Keratinocyte (primary cell): ENCODE measurements at regions not wholly inside any gene's neighbourhood (a gene's known extent, or its start where the extent isn't known, plus 50 kb on each side); places are given as distances from the start of the nearest gene placed in this dataset.

ENCODE experiments used
- DNase-seq: peaks from one replicate; pipeline ENCODE4 v3.0.0-alpha.2; 2011; ENCODE audit warnings: low read depth, missing footprints, low spot score
- FAIRE-seq: peaks from 2 replicates; lab custom pipeline; 2011; peaks lifted over from hg19 to GRCh38; lab: Jason Lieb, UNC
- H2AFZ ChIP-seq: 2 replicates; pipeline ENCODE4 v1.6.0; 2012; ENCODE audit warnings: low read length, control low read depth, inconsistent platforms; ENCODE audit not compliant: control insufficient read depth
- H3K27ac ChIP-seq: 2 replicates; pipeline ENCODE4 v1.5.1; 2011; ENCODE audit warnings: low read length; ENCODE audit not compliant: control insufficient read depth, insufficient read depth
- H3K27me3 ChIP-seq: 3 replicates; pipeline ENCODE4 v1.6.0; 2011; ENCODE audit warnings: low read length; ENCODE audit not compliant: control insufficient read depth, insufficient read depth; ENCODE audit errors: extremely low read depth
- H3K36me3 ChIP-seq, 2 experiments: 2 replicates in 1 of 2; 3 replicates in 1 of 2; pipeline ENCODE4 v1.5.1; 2011; ENCODE audit warnings: low read length in 2 of 2, mild to moderate bottlenecking in 1 of 2; ENCODE audit not compliant: control insufficient read depth in 2 of 2, insufficient read depth in 2 of 2; ENCODE audit errors: extremely low read depth in 1 of 2
- H3K4me1 ChIP-seq: 3 replicates; pipeline ENCODE4 v1.5.1; 2011; ENCODE audit warnings: low read length; ENCODE audit not compliant: control insufficient read depth, insufficient read depth; ENCODE audit errors: extremely low read depth
- H3K4me2 ChIP-seq: 3 replicates; pipeline ENCODE4 v1.6.0; 2011; ENCODE audit warnings: low read depth, low read length; ENCODE audit not compliant: control insufficient read depth, insufficient read depth; ENCODE audit errors: extremely low read depth
- H3K4me3 ChIP-seq, 3 experiments: fragments of 200-600 bp in 1 of 3; sonication (generic) in 1 of 3; 2 replicates in 2 of 3; 3 replicates in 1 of 3; pipeline ENCODE4 v1.5.1; 2011 to 2016; ENCODE audit warnings: low read length in 3 of 3, mild to moderate bottlenecking in 3 of 3, control low read depth in 2 of 3, inconsistent platforms in 1 of 3, low read depth in 1 of 3, mixed read lengths in 1 of 3, mixed run types in 1 of 3, moderate library complexity in 1 of 3; ENCODE audit not compliant: control insufficient read depth in 2 of 3, insufficient read depth in 2 of 3; ENCODE audit errors: extremely low read depth in 1 of 3
- H3K79me2 ChIP-seq: 2 replicates; pipeline ENCODE4 v1.6.0; 2012; ENCODE audit warnings: low read length; ENCODE audit not compliant: control insufficient read depth, insufficient read depth
- H3K9ac ChIP-seq: 3 replicates; pipeline ENCODE4 v1.6.0; 2011; ENCODE audit warnings: low read length; ENCODE audit not compliant: control insufficient read depth, insufficient read depth; ENCODE audit errors: extremely low read depth
- H3K9me1 ChIP-seq: 3 replicates; pipeline ENCODE4 v1.6.0; 2011; ENCODE audit warnings: low read length; ENCODE audit not compliant: control insufficient read depth, insufficient read depth; ENCODE audit errors: extremely low read depth
- H3K9me3 ChIP-seq: 2 replicates; pipeline ENCODE4 v1.5.1; 2012; ENCODE audit warnings: low read depth, low read length; ENCODE audit not compliant: control insufficient read depth
- H4K20me1 ChIP-seq: 3 replicates; pipeline ENCODE4 v1.6.0; 2011; ENCODE audit warnings: low read length; ENCODE audit not compliant: control insufficient read depth, insufficient read depth; ENCODE audit errors: extremely low read depth
- EZH2 ChIP-seq: IDR thresholded peaks from one replicate; pipeline ENCODE4 v1.6.1; 2012; ENCODE audit warnings: inconsistent platforms, mild to moderate bottlenecking, low read length, moderate library complexity
- dilution Hi-C: fragments of 300-500 bp; cut with MboI; formaldehyde crosslinking; loops from one replicate; pipeline ENCODE4 v1.7.0; 2020; ENCODE audit warnings: low sequenced_read_pairs; ENCODE audit not compliant: extremely low pct_ligation_motif_present
- TF ChIP-seq, protein P1 (sequence below), 3 experiments: IDR thresholded peaks in 1 of 3; conservative IDR thresholded peaks in 1 of 3; optimal IDR thresholded peaks in 1 of 3; 2 replicates in 2 of 3; 3 replicates in 1 of 3; pipeline versions ENCODE3 to v1.5.1; 2011; ENCODE audit warnings: low read length in 3 of 3, mild to moderate bottlenecking in 3 of 3, moderate library complexity in 2 of 3, control low read depth in 1 of 3, inconsistent platforms in 1 of 3; ENCODE audit not compliant: insufficient read depth in 2 of 3; ENCODE audit errors: extremely low read depth in 1 of 3

DNA sequence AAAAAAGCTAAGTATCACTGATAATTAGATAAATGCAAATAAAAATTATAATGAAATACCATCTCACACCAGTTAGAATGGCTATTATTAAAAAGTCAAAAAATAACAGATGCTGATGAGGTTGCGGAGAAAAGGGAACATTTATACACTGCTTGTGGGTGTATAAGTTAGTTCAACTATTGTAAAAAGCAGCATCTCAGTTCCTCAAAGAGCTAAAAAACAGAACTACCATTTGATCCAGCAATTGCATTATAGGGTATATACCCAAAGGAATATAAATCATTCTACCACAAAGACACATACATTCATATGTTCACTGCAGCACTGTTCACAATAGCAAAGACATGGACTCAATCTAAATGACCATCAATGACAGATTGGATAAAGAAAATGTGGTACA is 120.3 kb upstream of the ZBED5 start:
- H3K9me1 ChIP-seq, result no peaks in the 10 kb centered on the region
- no peak overlapping the region for H3K27ac ChIP-seq
- no peaks in the 10 kb centered on the region for H4K20me1 ChIP-seq
- no peaks in the 10 kb centered on the region for H3K27me3 ChIP-seq
- no peak for DNase-seq
- H3K9me3 ChIP-seq, result no peaks in the 10 kb centered on the region
- no peak for FAIRE-seq
- H3K36me3 ChIP-seq, result no peaks in the 10 kb centered on the region
- H3K4me3 ChIP-seq, result no peak overlapping the region
- TF ChIP-seq, protein P1, sequence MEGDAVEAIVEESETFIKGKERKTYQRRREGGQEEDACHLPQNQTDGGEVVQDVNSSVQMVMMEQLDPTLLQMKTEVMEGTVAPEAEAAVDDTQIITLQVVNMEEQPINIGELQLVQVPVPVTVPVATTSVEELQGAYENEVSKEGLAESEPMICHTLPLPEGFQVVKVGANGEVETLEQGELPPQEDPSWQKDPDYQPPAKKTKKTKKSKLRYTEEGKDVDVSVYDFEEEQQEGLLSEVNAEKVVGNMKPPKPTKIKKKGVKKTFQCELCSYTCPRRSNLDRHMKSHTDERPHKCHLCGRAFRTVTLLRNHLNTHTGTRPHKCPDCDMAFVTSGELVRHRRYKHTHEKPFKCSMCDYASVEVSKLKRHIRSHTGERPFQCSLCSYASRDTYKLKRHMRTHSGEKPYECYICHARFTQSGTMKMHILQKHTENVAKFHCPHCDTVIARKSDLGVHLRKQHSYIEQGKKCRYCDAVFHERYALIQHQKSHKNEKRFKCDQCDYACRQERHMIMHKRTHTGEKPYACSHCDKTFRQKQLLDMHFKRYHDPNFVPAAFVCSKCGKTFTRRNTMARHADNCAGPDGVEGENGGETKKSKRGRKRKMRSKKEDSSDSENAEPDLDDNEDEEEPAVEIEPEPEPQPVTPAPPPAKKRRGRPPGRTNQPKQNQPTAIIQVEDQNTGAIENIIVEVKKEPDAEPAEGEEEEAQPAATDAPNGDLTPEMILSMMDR (optimal IDR thresholded peaks at IDR 0.05 in 1 of 3, IDR thresholded peaks at IDR 0.05 in 1 of 3, conservative IDR thresholded peaks at IDR 0.05 in 1 of 3; ENCODE audit: extremely low read depth in 1 of 3, insufficient read depth in 2 of 3, low read length in 3 of 3), result no peak
- no peak for TF ChIP-seq EZH2
- H3K4me2 ChIP-seq, result no peak overlapping the region
- H2AFZ ChIP-seq, result no peak overlapping the region
- no peak overlapping the region for H3K9ac ChIP-seq
- H3K79me2 ChIP-seq, result no peaks in the 10 kb centered on the region
- peaks cover 7% of the 10 kb centered on the region for H3K4me1 ChIP-seq
- dilution Hi-C loops, result no loop called here

DNA sequence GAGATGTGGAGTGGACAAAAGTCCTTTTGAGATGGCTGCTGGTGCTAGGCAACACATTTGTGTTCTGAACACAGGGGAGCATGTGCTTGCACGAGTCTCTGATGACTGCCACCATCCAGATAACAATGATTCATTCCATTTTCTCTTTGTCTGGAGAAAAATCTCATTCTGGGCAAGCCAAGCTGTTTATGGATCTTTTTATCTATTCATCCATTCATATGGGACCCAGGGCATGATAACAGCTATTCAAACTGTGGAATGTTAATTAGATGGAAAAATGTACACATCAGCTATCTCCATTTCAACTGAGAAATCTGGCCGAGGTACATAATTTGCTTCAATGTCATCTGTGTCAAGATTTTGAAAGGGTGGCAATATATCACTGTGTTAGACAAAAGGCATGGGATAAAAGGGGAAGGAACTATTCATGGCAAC is 117.5 kb upstream of the ZBED5 start:
- Histone ChIP-seq H4K20me1 (no peaks in the 10 kb centered on the region), H3K4me3 (no peak overlapping the region), H3K27ac (no peak overlapping the region), H2AFZ (no peak overlapping the region), H3K9me3 (no peaks in the 10 kb centered on the region), H3K4me2 (no peak overlapping the region), H3K36me3 (no peaks in the 10 kb centered on the region), H3K4me1 (no peaks in the 10 kb centered on the region), H3K9me1 (no peaks in the 10 kb centered on the region), H3K27me3 (no peaks in the 10 kb centered on the region), H3K9ac (no peak overlapping the region), H3K79me2 (no peaks in the 10 kb centered on the region)
- dilution Hi-C loops, result no loop called here
- DNase-seq, result no peak
- TF ChIP-seq, protein P1 (optimal IDR thresholded peaks at IDR 0.05 in 1 of 3, IDR thresholded peaks at IDR 0.05 in 1 of 3, conservative IDR thresholded peaks at IDR 0.05 in 1 of 3; ENCODE audit: extremely low read depth in 1 of 3, insufficient read depth in 2 of 3, low read length in 3 of 3), result no peak
- TF ChIP-seq EZH2, result no peak
- FAIRE-seq, result no peak
